MCF 10A (cell line): ENCODE measurements at regions not wholly inside any gene's neighbourhood (a gene's known extent, or its start where the extent isn't known, plus 50 kb on each side); places are given as distances from the start of the nearest gene placed in this dataset.

Source experiments
- BruUV-seq: library from RNA; stranded (reverse); fragments of 400-500 nt; replicated peaks from 2 replicates; lab custom pipeline; 2021; lab: Mats Ljungman, UMichigan
- CTCF ChIA-PET: fragments of 300-600 bp; sonication (Branson Sonifier 250); formaldehyde crosslinking; extraction: SDS; loops from one replicate; lab custom pipeline; 2021; ENCODE audit warnings: antibody characterized with exemption, inconsistent platforms; lab: Yijun Ruan, JAX
- POLR2A ChIA-PET: fragments of 300-600, 350-650 bp; sonication (Branson Sonifier 250); formaldehyde crosslinking; extraction: SDS; loops from one replicate; lab custom pipeline; 2020; ENCODE audit warnings: antibody characterized with exemption, inconsistent platforms; lab: Yijun Ruan, JAX
- DNase-seq: peaks from one replicate; pipeline ENCODE4 v3.0.0-alpha.2; 2018; ENCODE audit not compliant: unreplicated experiment
- H3K27ac Mint-ChIP-seq: one replicate; pipeline ENCODE4 v1.8.0; 2022; ENCODE audit warnings: mild to moderate bottlenecking, low read depth, mixed read lengths; ENCODE audit not compliant: unreplicated experiment
- H3K27me3 Mint-ChIP-seq: one replicate; pipeline ENCODE4 v1.8.0; 2022; ENCODE audit warnings: mixed read lengths; ENCODE audit not compliant: insufficient read depth, unreplicated experiment
- H3K36me3 Mint-ChIP-seq: one replicate; pipeline ENCODE4 v1.8.0; 2022; ENCODE audit warnings: mild to moderate bottlenecking, moderate library complexity, mixed read lengths; ENCODE audit not compliant: insufficient read depth, unreplicated experiment
- H3K4me1 Mint-ChIP-seq: one replicate; pipeline ENCODE4 v1.8.0; 2022; ENCODE audit warnings: mixed read lengths; ENCODE audit not compliant: insufficient read depth, unreplicated experiment
- H3K4me3 Mint-ChIP-seq: one replicate; pipeline ENCODE4 v1.8.0; 2022; ENCODE audit warnings: mild to moderate bottlenecking, moderate library complexity, mixed read lengths; ENCODE audit not compliant: unreplicated experiment
- H3K9me3 Mint-ChIP-seq: one replicate; pipeline ENCODE4 v1.8.0; 2022; ENCODE audit warnings: mixed read lengths; ENCODE audit not compliant: unreplicated experiment
- intact Hi-C: fragments of 100-400 bp; cut with micrococcal nuclease; formaldehyde crosslinking; loops from 2 replicates; pipeline ENCODE4 v1.14.1; 2022
- TF ChIP-seq, protein P1 (sequence below): fragments of 200-600 bp; IDR thresholded peaks from one replicate; pipeline ENCODE4 v1.8.0; 2022; ENCODE audit warnings: antibody characterized with exemption, mild to moderate bottlenecking; ENCODE audit not compliant: unreplicated experiment

DNA sequence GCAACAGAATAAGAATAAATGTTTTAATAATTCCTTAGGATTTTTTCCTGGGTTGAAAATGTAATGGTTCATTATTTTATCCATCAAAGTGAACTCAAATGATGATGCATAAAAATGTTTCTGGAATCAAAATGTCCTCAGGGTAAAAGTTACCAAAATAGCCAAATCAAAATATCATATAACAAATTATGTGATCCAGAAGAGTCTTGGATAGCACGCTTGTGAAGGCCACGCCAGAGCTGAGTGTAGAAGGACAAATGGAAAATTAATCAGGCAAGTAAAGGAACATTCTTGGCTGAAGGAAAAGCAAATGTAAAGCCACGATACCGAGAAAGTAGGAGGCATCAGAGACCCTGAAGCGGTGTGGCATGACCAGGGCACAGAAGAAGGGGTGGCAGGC is 169.2 kb downstream of the CAPZA3 start:
- Mint-ChIP-seq H3K4me1 (no peaks in the 10 kb centered on the region), H3K36me3 (no peaks in the 10 kb centered on the region), H3K9me3 (no peaks in the 10 kb centered on the region), H3K4me3 (no peak overlapping the region), H3K27me3 (no peaks in the 10 kb centered on the region), H3K27ac (no peak overlapping the region)
- intact Hi-C loops: no loop called here
- BruUV-seq: no TSS peak
- TF ChIP-seq, protein P1, sequence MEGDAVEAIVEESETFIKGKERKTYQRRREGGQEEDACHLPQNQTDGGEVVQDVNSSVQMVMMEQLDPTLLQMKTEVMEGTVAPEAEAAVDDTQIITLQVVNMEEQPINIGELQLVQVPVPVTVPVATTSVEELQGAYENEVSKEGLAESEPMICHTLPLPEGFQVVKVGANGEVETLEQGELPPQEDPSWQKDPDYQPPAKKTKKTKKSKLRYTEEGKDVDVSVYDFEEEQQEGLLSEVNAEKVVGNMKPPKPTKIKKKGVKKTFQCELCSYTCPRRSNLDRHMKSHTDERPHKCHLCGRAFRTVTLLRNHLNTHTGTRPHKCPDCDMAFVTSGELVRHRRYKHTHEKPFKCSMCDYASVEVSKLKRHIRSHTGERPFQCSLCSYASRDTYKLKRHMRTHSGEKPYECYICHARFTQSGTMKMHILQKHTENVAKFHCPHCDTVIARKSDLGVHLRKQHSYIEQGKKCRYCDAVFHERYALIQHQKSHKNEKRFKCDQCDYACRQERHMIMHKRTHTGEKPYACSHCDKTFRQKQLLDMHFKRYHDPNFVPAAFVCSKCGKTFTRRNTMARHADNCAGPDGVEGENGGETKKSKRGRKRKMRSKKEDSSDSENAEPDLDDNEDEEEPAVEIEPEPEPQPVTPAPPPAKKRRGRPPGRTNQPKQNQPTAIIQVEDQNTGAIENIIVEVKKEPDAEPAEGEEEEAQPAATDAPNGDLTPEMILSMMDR: no peak
- ChIA-PET POLR2A (no interaction called here), CTCF (no interaction called here)
- no peak for DNase-seq

DNA sequence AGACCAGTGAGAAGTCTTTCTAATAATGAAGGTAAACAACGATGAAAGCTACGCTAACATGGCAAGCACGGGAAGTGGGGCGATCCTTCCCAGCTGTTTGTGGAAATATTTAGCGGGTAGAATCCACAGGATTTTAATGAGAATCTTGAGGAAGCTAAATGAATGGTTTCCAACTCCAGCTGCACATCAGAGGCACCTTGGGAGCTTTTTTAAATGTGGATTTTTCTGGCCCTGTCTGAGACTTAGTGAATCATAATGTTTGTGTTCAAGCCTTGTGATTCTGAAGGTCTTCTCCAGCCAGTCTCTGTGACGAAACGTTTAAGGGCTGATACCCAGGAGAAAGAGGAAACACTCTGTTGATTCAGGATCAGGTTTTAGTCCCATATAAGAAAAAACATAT is 169.8 kb downstream of the CAPZA3 start:
- CTCF ChIA-PET: interaction anchor here (0.6 to 1.1 kb wide), 2 partner anchors 284 to 420 kb away, joined by 3 to 10 read pairs; no protein-coding TSS in a partner anchor
- no peaks in the 10 kb centered on the region for H3K27me3 Mint-ChIP-seq
- no TSS peak for BruUV-seq
- no peak overlapping the region for H3K4me3 Mint-ChIP-seq
- no peaks in the 10 kb centered on the region for H3K36me3 Mint-ChIP-seq
- H3K9me3 Mint-ChIP-seq: no peaks in the 10 kb centered on the region
- no peak overlapping the region for H3K27ac Mint-ChIP-seq
- TF ChIP-seq, protein P1: no peak
- DNase-seq: no peak
- H3K4me1 Mint-ChIP-seq: no peaks in the 10 kb centered on the region
- POLR2A ChIA-PET: no interaction called here
- intact Hi-C loops: no loop called here

DNA sequence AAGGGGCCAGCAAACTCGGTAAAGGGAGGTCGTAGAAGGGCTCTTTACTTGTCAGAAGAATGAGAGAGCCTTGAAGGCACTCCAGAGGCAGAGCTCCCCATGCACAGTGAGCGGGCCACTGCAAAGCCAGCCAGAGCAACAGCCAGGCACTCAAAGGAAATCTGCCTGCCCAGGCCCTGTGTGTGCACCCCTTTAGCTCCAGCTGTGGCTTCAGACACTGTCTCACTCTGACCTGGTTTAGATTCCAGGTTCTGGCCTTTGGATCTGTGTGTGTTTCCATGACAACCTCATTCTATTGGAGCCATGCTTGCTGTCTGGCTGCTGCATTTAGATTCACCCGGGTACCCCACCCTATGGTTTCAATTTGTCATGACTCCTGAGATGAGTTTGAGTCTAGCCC is 170.3 kb downstream of the CAPZA3 start:
- Mint-ChIP-seq H3K4me3 (no peak overlapping the region), H3K4me1 (no peaks in the 10 kb centered on the region), H3K27me3 (no peaks in the 10 kb centered on the region), H3K36me3 (no peaks in the 10 kb centered on the region), H3K27ac (peak overlapping the region; percentile 59), H3K9me3 (no peaks in the 10 kb centered on the region)
- BruUV-seq: no TSS peak
- intact Hi-C loops: no loop called here
- CTCF ChIA-PET: interaction anchor here (0.6 to 1.1 kb wide), 2 partner anchors 283 to 419 kb away, joined by 3 to 10 read pairs; no protein-coding TSS in a partner anchor
- TF ChIP-seq, protein P1: no peak
- POLR2A ChIA-PET: no interaction called here
- no peak for DNase-seq

DNA sequence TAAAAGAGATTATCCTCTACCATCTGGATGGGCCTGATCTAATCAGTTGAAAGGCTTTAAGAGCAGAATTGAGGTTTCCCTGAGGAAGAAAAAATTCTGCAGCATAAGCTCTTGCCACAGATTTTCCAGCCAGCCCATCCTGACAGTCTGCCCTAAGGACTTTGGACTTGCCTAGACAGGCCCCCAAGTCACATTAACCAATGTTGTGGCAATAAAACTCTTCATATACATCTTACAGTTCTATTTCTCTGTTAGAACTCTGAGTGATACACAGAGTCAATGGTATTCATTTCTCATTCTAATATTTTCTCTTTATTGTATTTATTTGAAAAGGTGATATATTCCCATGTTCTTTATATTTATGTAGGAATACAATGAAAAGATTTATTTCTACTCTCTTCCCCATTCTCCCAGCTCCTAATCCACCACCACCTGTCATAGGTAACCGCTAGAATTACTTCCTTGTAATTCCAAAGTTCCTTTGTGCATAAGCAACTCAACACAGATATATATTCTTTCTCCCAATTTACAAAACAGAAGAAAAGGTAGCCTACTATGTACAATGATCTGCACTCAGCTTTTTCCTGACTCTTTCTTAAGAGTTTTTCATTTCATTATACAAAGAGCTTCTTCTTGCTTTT is 182.1 kb downstream of the CAPZA3 start:
- ChIA-PET CTCF (no interaction called here), POLR2A (no interaction called here)
- H3K4me3 Mint-ChIP-seq: no peak overlapping the region
- H3K36me3 Mint-ChIP-seq: no peaks in the 10 kb centered on the region
- no peaks in the 10 kb centered on the region for H3K4me1 Mint-ChIP-seq
- no peaks in the 10 kb centered on the region for H3K9me3 Mint-ChIP-seq
- no peak overlapping the region for H3K27ac Mint-ChIP-seq
- no TSS peak for BruUV-seq
- no peak for DNase-seq
- TF ChIP-seq, protein P1: no peak
- no peaks in the 10 kb centered on the region for H3K27me3 Mint-ChIP-seq
- intact Hi-C loops: no loop called here
